ENCODE measurements at regions not wholly inside any gene's neighbourhood (a gene's known extent, or its start where the extent isn't known, plus 50 kb on each side); places are given as distances from the start of the nearest gene placed in this dataset.
"Not testable (repeated sequence)": the region's sequence is repeated elsewhere in the genome, so short reads cannot be mapped to it uniquely, and the experiment has no call there.

GRCh38 chrX:139170526-139171173 lies 359.9 kb upstream of the F9 start:
- no peak overlapping the region for H3K27ac Mint-ChIP-seq
- DNase-seq (no peak), ATAC-seq (no peak)
- H3K36me3 Mint-ChIP-seq = no peaks in the 10 kb centered on the region
- H3K4me1 Mint-ChIP-seq = no peaks in the 10 kb centered on the region
- H3K4me3 Mint-ChIP-seq = no peak overlapping the region
- H3K9me3 Mint-ChIP-seq (ENCODE audit: low read depth) = no peaks in the 10 kb centered on the region
- CTCF ChIA-PET = no interaction called here
- H3K27me3 Mint-ChIP-seq = no peaks in the 10 kb centered on the region

GRCh38 chrX:139167282-139167681 lies 363.3 kb upstream of the F9 start:
- H3K27ac Mint-ChIP-seq = no peak overlapping the region
- no peak for DNase-seq
- ATAC-seq = no peak
- no peaks in the 10 kb centered on the region for H3K36me3 Mint-ChIP-seq
- no peaks in the 10 kb centered on the region for H3K4me1 Mint-ChIP-seq
- no peaks in the 10 kb centered on the region for H3K9me3 Mint-ChIP-seq (ENCODE audit: low read depth)
- H3K27me3 Mint-ChIP-seq = no peaks in the 10 kb centered on the region
- CTCF ChIA-PET = no interaction called here
- no peak overlapping the region for H3K4me3 Mint-ChIP-seq

DNA sequence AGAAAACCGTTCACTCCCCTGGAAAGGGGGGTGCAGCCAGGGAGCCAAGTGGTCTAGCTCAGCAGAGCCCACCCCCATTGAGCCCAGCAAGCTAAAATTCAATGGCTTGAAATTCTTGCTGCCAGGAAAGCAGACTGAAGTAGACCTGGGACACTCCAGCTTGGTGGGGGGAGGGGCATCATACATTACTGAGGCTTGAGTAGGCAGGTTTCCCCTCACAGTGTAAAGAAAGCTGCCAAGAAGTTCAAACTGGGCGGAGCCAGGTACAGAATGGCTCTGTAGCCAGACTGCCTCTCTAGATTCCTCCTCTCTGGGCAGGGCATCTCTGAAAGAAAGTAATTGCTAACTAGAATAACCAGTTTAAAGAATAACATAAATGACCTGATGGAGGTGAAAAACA lies 372.3 kb upstream of the F9 start:
- no peak for DNase-seq
- Mint-ChIP-seq H3K27ac (no peak overlapping the region), H3K36me3 (no peaks in the 10 kb centered on the region), H3K27me3 (no peaks in the 10 kb centered on the region), H3K9me3 (ENCODE audit: low read depth) (no peaks in the 10 kb centered on the region), H3K4me3 (no peak overlapping the region), H3K4me1 (no peaks in the 10 kb centered on the region)
- CTCF ChIA-PET = no interaction called here
- ATAC-seq = no peak

DNA sequence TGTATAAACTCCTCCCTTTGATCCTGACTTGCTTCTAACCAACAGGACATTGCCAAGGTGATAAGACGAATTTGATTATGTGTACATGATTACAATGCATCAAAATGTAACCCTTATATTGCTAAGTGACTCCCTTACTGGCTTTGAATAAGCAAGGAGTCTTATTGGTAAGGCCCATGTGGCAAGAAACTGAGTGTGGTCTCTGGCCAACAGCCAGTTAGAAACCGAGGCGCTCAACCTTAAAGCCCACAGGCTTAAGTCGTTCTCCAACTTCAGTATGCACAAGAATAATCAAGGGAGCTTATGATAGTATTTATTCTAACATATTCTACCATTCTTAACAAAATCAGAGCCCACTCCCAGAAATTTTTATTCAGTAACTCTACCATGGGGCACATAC lies 374.2 kb upstream of the F9 start:
- DNase-seq = no peak
- Mint-ChIP-seq H3K4me1 (no peaks in the 10 kb centered on the region), H3K4me3 (no peak overlapping the region), H3K27ac (no peak overlapping the region), H3K36me3 (no peaks in the 10 kb centered on the region), H3K9me3 (ENCODE audit: low read depth) (no peaks in the 10 kb centered on the region), H3K27me3 (no peaks in the 10 kb centered on the region)
- CTCF ChIA-PET = no interaction called here
- no peak for ATAC-seq

GRCh38 chrX:139146625-139147024 lies 383.9 kb upstream of the F9 start:
- H3K36me3 Mint-ChIP-seq; H3K4me1 Mint-ChIP-seq; H3K27ac Mint-ChIP-seq; CTCF ChIA-PET; H3K27me3 Mint-ChIP-seq; H3K9me3 Mint-ChIP-seq (ENCODE audit: low read depth); DNase-seq; ATAC-seq; H3K4me3 Mint-ChIP-seq: not testable (repeated sequence)

DNA sequence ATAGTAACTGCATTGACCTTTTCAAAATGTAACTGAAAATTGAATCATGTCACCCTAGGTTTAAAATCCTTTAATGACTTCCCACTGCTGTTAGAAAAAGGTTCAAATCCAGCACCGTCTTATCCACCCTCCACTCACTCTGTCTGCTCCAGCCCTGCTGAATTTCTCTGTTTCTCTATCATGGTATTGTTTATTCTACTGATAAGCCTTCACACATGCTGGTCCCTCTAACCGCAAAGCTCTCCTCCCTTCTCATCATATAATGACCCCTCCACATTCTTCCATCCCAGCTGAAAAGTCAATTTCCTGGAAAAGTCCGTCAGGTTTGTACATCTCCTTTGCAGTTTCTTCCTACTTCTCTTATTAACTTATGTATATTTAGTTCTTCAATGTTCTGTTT lies 389.2 kb upstream of the F9 start:
- Mint-ChIP-seq H3K4me3 (no peak overlapping the region), H3K4me1 (no peaks in the 10 kb centered on the region), H3K27me3 (no peaks in the 10 kb centered on the region), H3K27ac (no peak overlapping the region), H3K9me3 (ENCODE audit: low read depth) (no peaks in the 10 kb centered on the region), H3K36me3 (no peaks in the 10 kb centered on the region)
- ATAC-seq = no peak
- DNase-seq = no peak
- CTCF ChIA-PET = no interaction called here

- no peak overlapping the region for H3K4me3 Mint-ChIP-seq
- H3K27me3 Mint-ChIP-seq = no peaks in the 10 kb centered on the region
- CTCF ChIA-PET = no interaction called here
- DNase-seq = no peak
- H3K9me3 Mint-ChIP-seq (ENCODE audit: low read depth) = no peaks in the 10 kb centered on the region
- H3K4me1 Mint-ChIP-seq = no peaks in the 10 kb centered on the region
- H3K27ac Mint-ChIP-seq = no peak overlapping the region
- ATAC-seq = no peak
- no peaks in the 10 kb centered on the region for H3K36me3 Mint-ChIP-seq
Observed at GRCh38 chrX:139134316-139134715, 396.2 kb upstream of the F9 start.

- H3K27me3 Mint-ChIP-seq = no peaks in the 10 kb centered on the region
- H3K9me3 Mint-ChIP-seq (ENCODE audit: low read depth) = no peaks in the 10 kb centered on the region
- H3K4me1 Mint-ChIP-seq = no peaks in the 10 kb centered on the region
- H3K36me3 Mint-ChIP-seq = no peaks in the 10 kb centered on the region
- CTCF ChIA-PET = no interaction called here
- no peak overlapping the region for H3K27ac Mint-ChIP-seq
- no peak overlapping the region for H3K4me3 Mint-ChIP-seq
- DNase-seq (no peak), ATAC-seq (no peak)
Observed at GRCh38 chrX:139126493-139126892, 404.0 kb upstream of the F9 start.

- Mint-ChIP-seq H3K4me3 (no peak overlapping the region), H3K4me1 (no peaks in the 10 kb centered on the region), H3K9me3 (ENCODE audit: low read depth) (no peaks in the 10 kb centered on the region), H3K27ac (no peak overlapping the region), H3K36me3 (no peaks in the 10 kb centered on the region), H3K27me3 (no peaks in the 10 kb centered on the region)
- no peak for DNase-seq
- CTCF ChIA-PET = interaction anchor here (1.1 kb wide), 1 partner anchor 434 kb away, joined by 3 read pairs; no protein-coding TSS in a partner anchor
- no peak for ATAC-seq
Observed at GRCh38 chrX:139125916-139126315, 404.6 kb upstream of the F9 start.

- Mint-ChIP-seq H3K4me1 (no peaks in the 10 kb centered on the region), H3K27ac (no peak overlapping the region), H3K36me3 (no peaks in the 10 kb centered on the region), H3K9me3 (ENCODE audit: low read depth) (no peaks in the 10 kb centered on the region), H3K27me3 (no peaks in the 10 kb centered on the region), H3K4me3 (no peak overlapping the region)
- CTCF ChIA-PET = no interaction called here
- ATAC-seq = no peak
- DNase-seq = no peak
Observed at GRCh38 chrX:139121616-139122286, 408.8 kb upstream of the F9 start.

DNA sequence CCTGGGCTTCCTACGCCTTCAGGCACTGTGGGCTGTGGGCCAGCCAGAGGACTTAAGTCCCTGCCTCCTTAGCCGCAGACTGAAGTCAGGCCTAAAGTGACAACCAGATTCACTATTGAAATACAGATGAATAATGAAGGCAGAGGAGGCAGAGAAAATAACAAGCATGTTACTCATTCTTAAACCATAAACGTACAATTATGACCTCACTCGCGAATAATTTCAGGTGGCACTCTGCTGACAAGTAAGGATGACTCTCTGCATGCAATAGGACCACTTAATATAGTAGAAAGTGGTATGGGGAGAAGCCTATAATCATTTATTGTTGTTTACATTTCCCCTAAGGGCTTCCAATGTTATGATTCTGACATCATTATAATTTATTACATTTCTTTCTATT lies 409.2 kb upstream of the FGF13 start:
- CTCF ChIA-PET = no interaction called here
- Mint-ChIP-seq H3K4me3 (no peak overlapping the region), H3K4me1 (no peaks in the 10 kb centered on the region), H3K36me3 (no peaks in the 10 kb centered on the region), H3K27me3 (no peaks in the 10 kb centered on the region), H3K9me3 (ENCODE audit: low read depth) (no peaks in the 10 kb centered on the region), H3K27ac (no peak overlapping the region)
- DNase-seq (no peak), ATAC-seq (no peak)

GRCh38 chrX:139113708-139114107 lies 402.2 kb upstream of the FGF13 start:
- H3K9me3 Mint-ChIP-seq (ENCODE audit: low read depth) = no peaks in the 10 kb centered on the region
- H3K36me3 Mint-ChIP-seq = no peaks in the 10 kb centered on the region
- no peak overlapping the region for H3K4me3 Mint-ChIP-seq
- DNase-seq (no peak), ATAC-seq (no peak)
- no peak overlapping the region for H3K27ac Mint-ChIP-seq
- H3K4me1 Mint-ChIP-seq = no peaks in the 10 kb centered on the region
- CTCF ChIA-PET = no interaction called here
- no peaks in the 10 kb centered on the region for H3K27me3 Mint-ChIP-seq

- ATAC-seq (no peak), DNase-seq (no peak)
- CTCF ChIA-PET = no interaction called here
- Mint-ChIP-seq H3K27ac (no peak overlapping the region), H3K4me3 (no peak overlapping the region), H3K9me3 (ENCODE audit: low read depth) (no peaks in the 10 kb centered on the region), H3K36me3 (no peaks in the 10 kb centered on the region), H3K4me1 (no peaks in the 10 kb centered on the region), H3K27me3 (no peaks in the 10 kb centered on the region)
Observed at GRCh38 chrX:139112432-139112831, 400.9 kb upstream of the FGF13 start.

GRCh38 chrX:139106069-139106468 lies 394.6 kb upstream of the FGF13 start:
- DNase-seq (no peak), ATAC-seq (no peak)
- Mint-ChIP-seq H3K4me1 (no peaks in the 10 kb centered on the region), H3K9me3 (ENCODE audit: low read depth) (no peaks in the 10 kb centered on the region), H3K27me3 (no peaks in the 10 kb centered on the region), H3K27ac (no peak overlapping the region), H3K4me3 (no peak overlapping the region), H3K36me3 (no peaks in the 10 kb centered on the region)
- CTCF ChIA-PET = no interaction called here

All from activated CD8-positive, alpha-beta memory T cell treated with anti-CD3 and anti-CD28 coated beads, Interleukin-2, amount 10 ng/mL, durations not matched to agents 7 days and 5 days (primary cell).